Left renal pelvis (tissue), 4 donors: ENCODE measurements at regions not wholly inside any gene's neighbourhood (a gene's known extent, or its start where the extent isn't known, plus 50 kb on each side); places are given as distances from the start of the nearest gene placed in this dataset.

Experiments
- DNase-seq, 4 donors: peaks; one replicate each; pipeline ENCODE4 v3.0.0-alpha.2; 2013; ENCODE audit warnings: low read depth in 4 of 4, low spot score in 3 of 4

GRCh38 chr5:167578977-167579692 lies 712.3 kb upstream of the WWC1 start:
- no peak for DNase-seq

GRCh38 chr5:167579693-167580055 lies 711.8 kb upstream of the WWC1 start:
- no peak for DNase-seq

GRCh38 chr5:167580608-167581007 lies 710.8 kb upstream of the WWC1 start:
- DNase-seq, result no peak

- no peak for DNase-seq
Observed at GRCh38 chr5:167582283-167582682, 709.2 kb upstream of the WWC1 start.

GRCh38 chr5:167582886-167583285 lies 708.6 kb upstream of the WWC1 start:
- DNase-seq, result no peak

- DNase-seq, result no peak
Observed at GRCh38 chr5:167585184-167585583, 706.3 kb upstream of the WWC1 start.

GRCh38 chr5:167587772-167588437 lies 703.5 kb upstream of the WWC1 start:
- DNase-seq, result no peak

GRCh38 chr5:167592114-167592513 lies 699.3 kb upstream of the WWC1 start:
- no peak for DNase-seq

- DNase-seq, result no peak
Observed at GRCh38 chr5:167593329-167594060, 698.0 kb upstream of the WWC1 start.

- no peak for DNase-seq
Observed at GRCh38 chr5:167594061-167594435, 697.4 kb upstream of the WWC1 start.

- DNase-seq, result no peak
Observed at GRCh38 chr5:167594750-167595149, 696.7 kb upstream of the WWC1 start.

GRCh38 chr5:167595196-167595595 lies 696.2 kb upstream of the WWC1 start:
- no peak for DNase-seq

- DNase-seq, result no peak
Observed at GRCh38 chr5:167598166-167598565, 693.3 kb upstream of the WWC1 start.

GRCh38 chr5:167602067-167602466 lies 689.4 kb upstream of the WWC1 start:
- DNase-seq, result no peak

- no peak for DNase-seq
Observed at GRCh38 chr5:167603135-167603534, 688.3 kb upstream of the WWC1 start.

GRCh38 chr5:167608390-167609272 lies 682.8 kb upstream of the WWC1 start:
- no peak for DNase-seq

- no peak for DNase-seq
Observed at GRCh38 chr5:167614294-167615021, 677.0 kb upstream of the WWC1 start.

- no peak for DNase-seq
Observed at GRCh38 chr5:167616043-167616890, 675.2 kb upstream of the WWC1 start.

GRCh38 chr5:167623354-167623753 lies 668.1 kb upstream of the WWC1 start:
- DNase-seq, result no peak
